ENCODE measurements at regions not wholly inside any gene's neighbourhood (a gene's known extent, or its start where the extent isn't known, plus 50 kb on each side); places are given as distances from the start of the nearest gene placed in this dataset.

GRCh38 chr5:38078161-38078560 lies 180.2 kb upstream of the EGFLAM start:
- TF ChIP-seq STAT1 (IDR thresholded peaks at IDR 0.05; ENCODE audit: unreplicated experiment) (no peak), ZNF462 (CRISPR knock-in tag; IDR thresholded peaks at IDR 0.05) (no peak), EZH2 (IDR thresholded peaks at IDR 0.05; ENCODE audit: low read depth, unreplicated experiment) (no peak), ZNF114 (CRISPR knock-in tag; IDR thresholded peaks at IDR 0.05) (no peak), POLR2AphosphoS5 (IDR thresholded peaks at IDR 0.05; ENCODE audit: low read depth) (no peak), REST (IDR thresholded peaks at IDR 0.05; ENCODE audit: unreplicated experiment) (no peak), EZH2phosphoT487 (IDR thresholded peaks at IDR 0.05; ENCODE audit: unreplicated experiment) (no peak), ZNF331 (CRISPR knock-in tag; IDR thresholded peaks at IDR 0.05; ENCODE audit: low read depth) (no peak), ETS1 (IDR thresholded peaks at IDR 0.05) (no peak), CREB1 (CRISPR knock-in tag; IDR thresholded peaks at IDR 0.05; ENCODE audit: low read depth) (no peak)
- Mint-ChIP-seq H3K4me1 (no peaks in the 10 kb centered on the region), H3K27me3 (ENCODE audit: insufficient read depth, low read depth, poor library complexity) (no peaks in the 10 kb centered on the region), H3K4me3 (no peak overlapping the region), H3K9me3 (no peaks in the 10 kb centered on the region; the same call in 2 of the 3 replicates), H3K27ac (no peak overlapping the region), H3K36me3 (ENCODE audit: low read depth) (no peaks in the 10 kb centered on the region)
- H3K4me3 ChIP-seq, result no peak overlapping the region
- DNase-seq (ENCODE audit: low spot score) (no peak), ATAC-seq (no peak)
- H3K27ac ChIP-seq (ENCODE audit: low read depth), result no peak overlapping the region
- H3K9me2 ChIP-seq (ENCODE audit: insufficient read depth), result peaks cover 9% of the 10 kb centered on the region; the same call in 1 of the 2 replicates
- no peak overlapping the region for H2AFZ ChIP-seq
- H3F3A ChIP-seq (replicated peaks; ENCODE audit: low read depth), result no peaks in the 10 kb centered on the region
- H4K20me1 ChIP-seq (replicated peaks; ENCODE audit: insufficient read depth), result no peaks in the 10 kb centered on the region
- no peaks in the 10 kb centered on the region for H3K4me1 ChIP-seq (ENCODE audit: insufficient read depth)
- no peaks in the 10 kb centered on the region for H3K79me2 ChIP-seq (replicated peaks; ENCODE audit: insufficient read depth)
- H3K27me3 ChIP-seq (ENCODE audit: insufficient read depth), result no peaks in the 10 kb centered on the region
- H3K36me3 ChIP-seq (ENCODE audit: insufficient read depth), result no peaks in the 10 kb centered on the region
- no peak overlapping the region for H3K4me2 ChIP-seq
